ENCODE measurements at regions not wholly inside any gene's neighbourhood (a gene's known extent, or its start where the extent isn't known, plus 50 kb on each side); places are given as distances from the start of the nearest gene placed in this dataset.

DNA sequence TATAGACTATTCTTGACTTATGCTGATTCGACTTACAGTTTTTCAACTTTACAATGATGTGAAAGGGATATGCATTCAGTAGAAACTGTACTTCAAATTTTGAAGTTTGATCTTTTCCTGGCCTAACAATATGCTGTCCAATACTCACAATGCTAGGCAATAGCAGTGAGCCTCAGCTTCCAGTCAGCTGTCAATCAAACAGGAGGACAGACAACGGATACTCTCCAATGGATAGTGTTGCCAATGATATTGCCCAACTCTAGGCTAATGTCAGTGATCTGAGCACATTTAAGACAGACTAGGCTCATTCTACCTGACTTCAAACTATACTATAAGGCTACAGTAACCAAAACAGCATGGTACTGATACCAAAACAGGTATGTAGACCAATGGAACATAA is 55.0 kb upstream of the ZNF280D start:
- no peaks in the 10 kb centered on the region for H3K4me1 ChIP-seq
- H3K27me3 ChIP-seq = no peaks in the 10 kb centered on the region
- ATAC-seq = no peak
- in situ Hi-C loops (cut with MboI; ENCODE audit: low sequenced_read_pairs in 4 of 4) = no loop called here
- intact Hi-C loops (cut with DNase I; ENCODE audit: low total_unique reads) = no loop called here
- H3K9me3 ChIP-seq = peaks cover 0 to 12% (median 0%) of the 10 kb centered on the region in 3 donors
- H3K27ac ChIP-seq = no peak overlapping the region
- TF ChIP-seq POLR2A (IDR thresholded peaks at IDR 0.05) = no peak
- TF ChIP-seq, protein P1, sequence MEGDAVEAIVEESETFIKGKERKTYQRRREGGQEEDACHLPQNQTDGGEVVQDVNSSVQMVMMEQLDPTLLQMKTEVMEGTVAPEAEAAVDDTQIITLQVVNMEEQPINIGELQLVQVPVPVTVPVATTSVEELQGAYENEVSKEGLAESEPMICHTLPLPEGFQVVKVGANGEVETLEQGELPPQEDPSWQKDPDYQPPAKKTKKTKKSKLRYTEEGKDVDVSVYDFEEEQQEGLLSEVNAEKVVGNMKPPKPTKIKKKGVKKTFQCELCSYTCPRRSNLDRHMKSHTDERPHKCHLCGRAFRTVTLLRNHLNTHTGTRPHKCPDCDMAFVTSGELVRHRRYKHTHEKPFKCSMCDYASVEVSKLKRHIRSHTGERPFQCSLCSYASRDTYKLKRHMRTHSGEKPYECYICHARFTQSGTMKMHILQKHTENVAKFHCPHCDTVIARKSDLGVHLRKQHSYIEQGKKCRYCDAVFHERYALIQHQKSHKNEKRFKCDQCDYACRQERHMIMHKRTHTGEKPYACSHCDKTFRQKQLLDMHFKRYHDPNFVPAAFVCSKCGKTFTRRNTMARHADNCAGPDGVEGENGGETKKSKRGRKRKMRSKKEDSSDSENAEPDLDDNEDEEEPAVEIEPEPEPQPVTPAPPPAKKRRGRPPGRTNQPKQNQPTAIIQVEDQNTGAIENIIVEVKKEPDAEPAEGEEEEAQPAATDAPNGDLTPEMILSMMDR (IDR thresholded peaks at IDR 0.05 in 4 of 5, conservative IDR thresholded peaks at IDR 0.05 in 1 of 5) = no peak
- no peak for DNase-seq
- no peaks in the 10 kb centered on the region for H3K36me3 ChIP-seq
- H3K4me3 ChIP-seq = no peak overlapping the region

DNA sequence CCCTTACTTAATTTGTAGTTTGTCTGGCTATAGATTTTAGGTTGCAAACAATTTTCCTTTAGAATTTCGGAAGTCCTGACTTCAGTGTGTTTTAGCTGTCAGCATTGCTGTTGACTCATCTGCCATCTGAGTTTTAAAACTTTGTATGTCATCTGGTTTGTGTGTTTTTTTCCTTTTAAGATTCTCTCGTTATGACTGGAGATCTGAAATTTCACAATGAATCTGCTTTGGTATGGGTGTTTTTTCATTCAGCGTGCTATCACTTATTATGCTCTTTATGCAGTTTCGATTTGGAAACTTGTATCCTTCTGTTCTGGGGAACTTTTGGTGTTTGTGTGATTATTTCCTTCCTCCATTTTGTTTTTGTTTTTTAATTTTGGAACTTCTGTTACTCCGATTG is 53.7 kb upstream of the ZNF280D start:
- Histone ChIP-seq H3K27ac (no peak overlapping the region), H3K9me3 (no peaks in the 10 kb centered on the region), H3K4me3 (no peak overlapping the region), H3K36me3 (no peaks in the 10 kb centered on the region), H3K27me3 (no peaks in the 10 kb centered on the region), H3K4me1 (no peaks in the 10 kb centered on the region)
- DNase-seq (no peak), ATAC-seq (no peak)
- in situ Hi-C loops (cut with MboI; ENCODE audit: low sequenced_read_pairs in 4 of 4) (no loop called here), intact Hi-C loops (cut with DNase I; ENCODE audit: low total_unique reads) (no loop called here)
- no peak for TF ChIP-seq POLR2A (IDR thresholded peaks at IDR 0.05)
- TF ChIP-seq, protein P1 (IDR thresholded peaks at IDR 0.05 in 4 of 5, conservative IDR thresholded peaks at IDR 0.05 in 1 of 5) = no peak

DNA sequence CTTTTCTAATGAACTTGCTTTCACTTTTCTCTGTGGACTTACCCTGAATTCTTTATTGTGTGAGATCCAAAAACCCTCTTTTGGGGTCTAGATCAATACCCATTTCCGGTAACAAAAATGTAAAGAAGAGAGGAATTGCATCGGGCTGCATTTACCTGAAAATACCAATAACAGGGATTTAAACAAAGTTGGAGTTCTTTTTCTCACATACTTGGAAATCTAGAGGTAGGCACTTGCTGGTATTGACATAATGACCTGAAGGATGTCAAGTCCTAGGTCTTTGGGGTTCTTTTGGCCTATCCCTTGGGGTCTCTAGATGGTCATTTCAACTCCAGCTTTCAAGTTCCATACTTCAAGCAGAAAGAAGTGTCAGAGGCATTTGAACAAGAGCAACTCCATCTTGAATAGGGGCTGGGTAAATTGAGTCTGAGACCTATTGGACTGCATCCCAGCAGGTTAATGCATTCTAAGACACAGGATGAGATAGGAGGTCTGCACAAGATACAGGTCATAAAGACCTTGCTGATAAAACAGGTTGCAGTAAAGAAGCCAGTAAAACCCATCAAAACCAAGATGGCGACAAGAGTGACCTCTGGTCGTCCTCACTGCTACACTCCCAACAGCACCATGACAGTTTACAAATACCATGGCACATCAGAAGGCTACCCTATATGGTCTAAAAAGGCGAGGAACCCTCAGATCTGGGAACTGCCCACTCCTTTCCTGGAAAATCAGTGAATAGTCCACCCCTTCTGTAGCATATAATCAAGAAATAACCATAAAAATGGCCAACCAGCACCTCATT is 50.8 kb upstream of the ZNF280D start:
- in situ Hi-C loops (cut with MboI; ENCODE audit: low sequenced_read_pairs in 4 of 4) (no loop called here), intact Hi-C loops (cut with DNase I; ENCODE audit: low total_unique reads) (no loop called here)
- no peaks in the 10 kb centered on the region for H3K4me1 ChIP-seq
- H3K36me3 ChIP-seq = no peaks in the 10 kb centered on the region
- H3K4me3 ChIP-seq = no peak overlapping the region
- ATAC-seq (no peak), DNase-seq (no peak)
- TF ChIP-seq, protein P1 (IDR thresholded peaks at IDR 0.05 in 4 of 5, conservative IDR thresholded peaks at IDR 0.05 in 1 of 5) = no peak
- no peak for TF ChIP-seq POLR2A (IDR thresholded peaks at IDR 0.05)
- H3K27ac ChIP-seq = no peak overlapping the region
- H3K9me3 ChIP-seq = no peaks in the 10 kb centered on the region
- H3K27me3 ChIP-seq = no peaks in the 10 kb centered on the region

DNA sequence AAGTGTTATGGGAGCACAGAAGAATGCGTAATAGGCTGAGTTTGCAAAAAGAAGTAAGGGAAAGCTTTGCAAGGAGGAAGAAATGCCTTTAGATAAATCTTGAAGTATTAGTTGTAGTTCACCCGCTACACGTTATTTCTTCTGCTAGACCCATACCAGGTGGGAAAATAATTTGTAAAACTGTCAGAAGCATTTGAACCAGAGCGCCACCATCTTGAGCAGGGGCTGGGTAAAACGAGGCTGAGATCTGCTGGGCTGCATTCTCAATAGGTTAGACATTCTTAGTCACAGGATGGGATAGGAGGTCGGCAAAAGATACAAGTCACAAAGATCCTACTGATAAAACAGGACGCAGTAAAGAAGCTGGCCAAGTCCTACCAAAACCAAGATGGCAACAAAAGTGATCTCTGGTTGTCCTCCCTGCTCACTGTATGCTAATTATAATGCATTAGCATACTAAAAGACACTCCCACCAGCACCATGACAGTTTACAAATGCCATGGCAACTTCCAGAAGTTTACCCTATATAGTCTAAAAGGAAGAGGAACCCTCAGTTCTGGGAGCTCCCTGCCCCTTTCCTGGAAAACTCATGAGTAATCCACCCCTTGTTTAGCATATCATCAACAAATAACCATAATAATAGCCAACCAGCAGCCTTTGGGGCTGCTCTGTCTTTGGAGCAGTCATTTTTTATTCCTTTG is 50.0 kb upstream of the ZNF280D start:
- Histone ChIP-seq H3K27ac (no peak overlapping the region), H3K36me3 (no peaks in the 10 kb centered on the region), H3K9me3 (no peaks in the 10 kb centered on the region), H3K4me1 (no peaks in the 10 kb centered on the region), H3K4me3 (no peak overlapping the region), H3K27me3 (no peaks in the 10 kb centered on the region)
- in situ Hi-C loops (cut with MboI; ENCODE audit: low sequenced_read_pairs in 4 of 4) (no loop called here), intact Hi-C loops (cut with DNase I; ENCODE audit: low total_unique reads) (no loop called here)
- ATAC-seq (no peak), DNase-seq (no peak)
- TF ChIP-seq, protein P1 (IDR thresholded peaks at IDR 0.05 in 4 of 5, conservative IDR thresholded peaks at IDR 0.05 in 1 of 5) = no peak
- TF ChIP-seq POLR2A (IDR thresholded peaks at IDR 0.05) = no peak
